Nucleus accumbens (tissue), 56 donors: ENCODE measurements at regions not wholly inside any gene's neighbourhood (a gene's known extent, or its start where the extent isn't known, plus 50 kb on each side); places are given as distances from the start of the nearest gene placed in this dataset.
A peak's percentile ranks its signal among the peaks of the same experiment; 100 is the strongest.

Experiments
- DNase-seq, 56 donors: peaks; one replicate each; lab custom pipeline; 2025; lab: John Stamatoyannopoulos, UW

- no peak for DNase-seq
Measured at GRCh38 chr3:132907293-132907692, 130.9 kb upstream of the TMEM108 start.

- no peak for DNase-seq
Measured at GRCh38 chr3:132900481-132900880, 137.7 kb upstream of the TMEM108 start.

- no peak for DNase-seq
Measured at GRCh38 chr3:132898141-132898540, 140.1 kb upstream of the TMEM108 start.

- DNase-seq: no peak
Measured at GRCh38 chr3:132892956-132893355, 145.2 kb upstream of the TMEM108 start.

GRCh38 chr3:132881756-132882409 is 156.3 kb upstream of the TMEM108 start:
- DNase-seq: no peak

GRCh38 chr3:132880986-132881385 is 157.2 kb upstream of the TMEM108 start:
- DNase-seq: no peak

- DNase-seq: no peak
Measured at GRCh38 chr3:132879656-132880055, 157.4 kb upstream of the NPHP3 start.

GRCh38 chr3:132874701-132875100 is 152.5 kb upstream of the NPHP3 start:
- no peak for DNase-seq

- no peak for DNase-seq
Measured at GRCh38 chr3:132872711-132873110, 150.5 kb upstream of the NPHP3 start.

- no peak for DNase-seq
Measured at GRCh38 chr3:132871956-132872355, 149.7 kb upstream of the NPHP3 start.

- no peak for DNase-seq
Measured at GRCh38 chr3:132870541-132870940, 148.3 kb upstream of the NPHP3 start.

- no peak for DNase-seq
Measured at GRCh38 chr3:132867956-132868355, 145.7 kb upstream of the NPHP3 start.

- no peak for DNase-seq
Measured at GRCh38 chr3:132867526-132867925, 145.3 kb upstream of the NPHP3 start.

- no peak for DNase-seq
Measured at GRCh38 chr3:132857317-132857716, 135.1 kb upstream of the NPHP3 start.

- DNase-seq: no peak
Measured at GRCh38 chr3:132854856-132855535, 132.8 kb upstream of the NPHP3 start.

- DNase-seq: no peak
Measured at GRCh38 chr3:132847849-132848625, 125.8 kb upstream of the NPHP3 start.

- peak in 25 of 56 donors; percentile 2 to 66 (median 23) for DNase-seq
Measured at GRCh38 chr3:132843851-132844553, 121.8 kb upstream of the NPHP3 start.

- DNase-seq: no peak
Measured at GRCh38 chr3:132843349-132843748, 121.1 kb upstream of the NPHP3 start.

- no peak for DNase-seq
Measured at GRCh38 chr3:132841621-132842020, 119.4 kb upstream of the NPHP3 start.

- peak in 13 of 56 donors; percentile 1 to 24 (median 9) for DNase-seq
Measured at GRCh38 chr3:132840201-132840700, 118.0 kb upstream of the NPHP3 start.

- DNase-seq: no peak
Measured at GRCh38 chr3:132838477-132838876, 116.3 kb upstream of the NPHP3 start.
